ENCODE measurements at regions not wholly inside any gene's neighbourhood (a gene's known extent, or its start where the extent isn't known, plus 50 kb on each side); places are given as distances from the start of the nearest gene placed in this dataset.
"Not testable (repeated sequence)": the region's sequence is repeated elsewhere in the genome, so short reads cannot be mapped to it uniquely, and the experiment has no call there.

DNA sequence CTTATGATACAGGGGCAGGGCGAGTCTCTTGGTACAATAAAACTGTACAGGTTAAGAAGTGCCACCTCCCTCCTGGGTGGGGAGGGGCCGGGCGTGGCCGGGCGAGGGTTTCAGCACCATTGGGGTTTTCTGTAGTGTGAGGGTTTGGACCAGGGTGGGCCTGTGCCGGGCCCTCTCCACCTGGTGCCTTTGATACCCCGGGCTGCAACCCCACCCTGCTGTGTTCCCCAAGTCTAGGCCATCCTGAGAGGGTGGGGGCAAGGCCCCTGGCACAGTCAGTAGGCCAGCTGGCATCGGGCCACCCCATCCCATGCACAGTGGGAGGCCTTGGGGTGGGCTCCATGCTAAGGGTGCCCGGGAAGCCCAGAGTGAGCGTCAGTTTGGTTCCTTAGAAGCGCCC is 431.8 kb upstream of the ZNF722 start:
- TF ChIP-seq, protein P1, sequence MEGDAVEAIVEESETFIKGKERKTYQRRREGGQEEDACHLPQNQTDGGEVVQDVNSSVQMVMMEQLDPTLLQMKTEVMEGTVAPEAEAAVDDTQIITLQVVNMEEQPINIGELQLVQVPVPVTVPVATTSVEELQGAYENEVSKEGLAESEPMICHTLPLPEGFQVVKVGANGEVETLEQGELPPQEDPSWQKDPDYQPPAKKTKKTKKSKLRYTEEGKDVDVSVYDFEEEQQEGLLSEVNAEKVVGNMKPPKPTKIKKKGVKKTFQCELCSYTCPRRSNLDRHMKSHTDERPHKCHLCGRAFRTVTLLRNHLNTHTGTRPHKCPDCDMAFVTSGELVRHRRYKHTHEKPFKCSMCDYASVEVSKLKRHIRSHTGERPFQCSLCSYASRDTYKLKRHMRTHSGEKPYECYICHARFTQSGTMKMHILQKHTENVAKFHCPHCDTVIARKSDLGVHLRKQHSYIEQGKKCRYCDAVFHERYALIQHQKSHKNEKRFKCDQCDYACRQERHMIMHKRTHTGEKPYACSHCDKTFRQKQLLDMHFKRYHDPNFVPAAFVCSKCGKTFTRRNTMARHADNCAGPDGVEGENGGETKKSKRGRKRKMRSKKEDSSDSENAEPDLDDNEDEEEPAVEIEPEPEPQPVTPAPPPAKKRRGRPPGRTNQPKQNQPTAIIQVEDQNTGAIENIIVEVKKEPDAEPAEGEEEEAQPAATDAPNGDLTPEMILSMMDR (conservative IDR thresholded peaks at IDR 0.05), result not testable (repeated sequence)
- not testable (repeated sequence) for TF ChIP-seq EZH2 (IDR thresholded peaks at IDR 0.05; ENCODE audit: low read depth)
